AG10803 (cell line): ENCODE measurements at regions not wholly inside any gene's neighbourhood (a gene's known extent, or its start where the extent isn't known, plus 50 kb on each side); places are given as distances from the start of the nearest gene placed in this dataset.

Source experiments
- DNase-seq: peaks from one replicate; pipeline ENCODE4 v3.0.0; 2010; ENCODE audit warnings: low read depth
- H3K4me3 ChIP-seq: 2 replicates; pipeline ENCODE4 v1.5.1; 2011; ENCODE audit warnings: mild to moderate bottlenecking, low read length, control low read depth
- TF ChIP-seq, protein P1 (sequence below): conservative IDR thresholded peaks from 2 replicates; pipeline ENCODE4 v1.5.1; 2011; ENCODE audit warnings: mild to moderate bottlenecking, low read length, control low read depth, inconsistent platforms

DNA sequence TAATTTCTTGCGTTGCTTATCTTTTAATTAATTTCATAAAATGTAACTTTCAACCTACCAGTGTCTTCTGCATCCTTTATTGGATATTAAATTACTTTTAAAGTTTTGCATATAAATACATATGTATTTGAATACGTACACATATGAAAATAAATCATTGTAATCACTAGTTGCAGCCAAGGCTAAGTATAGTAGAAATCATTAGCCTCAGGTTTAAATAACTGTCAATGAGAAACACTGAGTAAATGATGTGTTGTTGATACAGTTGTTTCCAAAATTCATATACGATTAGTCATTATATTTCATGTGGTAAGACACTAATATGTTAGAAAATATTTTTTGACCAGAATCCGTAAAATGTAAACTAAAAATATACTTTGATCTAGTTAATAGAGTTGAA, 1267.1 kb upstream of the PCDH20 start:
- no peak for DNase-seq
- H3K4me3 ChIP-seq: no peak overlapping the region
- TF ChIP-seq, protein P1, sequence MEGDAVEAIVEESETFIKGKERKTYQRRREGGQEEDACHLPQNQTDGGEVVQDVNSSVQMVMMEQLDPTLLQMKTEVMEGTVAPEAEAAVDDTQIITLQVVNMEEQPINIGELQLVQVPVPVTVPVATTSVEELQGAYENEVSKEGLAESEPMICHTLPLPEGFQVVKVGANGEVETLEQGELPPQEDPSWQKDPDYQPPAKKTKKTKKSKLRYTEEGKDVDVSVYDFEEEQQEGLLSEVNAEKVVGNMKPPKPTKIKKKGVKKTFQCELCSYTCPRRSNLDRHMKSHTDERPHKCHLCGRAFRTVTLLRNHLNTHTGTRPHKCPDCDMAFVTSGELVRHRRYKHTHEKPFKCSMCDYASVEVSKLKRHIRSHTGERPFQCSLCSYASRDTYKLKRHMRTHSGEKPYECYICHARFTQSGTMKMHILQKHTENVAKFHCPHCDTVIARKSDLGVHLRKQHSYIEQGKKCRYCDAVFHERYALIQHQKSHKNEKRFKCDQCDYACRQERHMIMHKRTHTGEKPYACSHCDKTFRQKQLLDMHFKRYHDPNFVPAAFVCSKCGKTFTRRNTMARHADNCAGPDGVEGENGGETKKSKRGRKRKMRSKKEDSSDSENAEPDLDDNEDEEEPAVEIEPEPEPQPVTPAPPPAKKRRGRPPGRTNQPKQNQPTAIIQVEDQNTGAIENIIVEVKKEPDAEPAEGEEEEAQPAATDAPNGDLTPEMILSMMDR: no peak

DNA sequence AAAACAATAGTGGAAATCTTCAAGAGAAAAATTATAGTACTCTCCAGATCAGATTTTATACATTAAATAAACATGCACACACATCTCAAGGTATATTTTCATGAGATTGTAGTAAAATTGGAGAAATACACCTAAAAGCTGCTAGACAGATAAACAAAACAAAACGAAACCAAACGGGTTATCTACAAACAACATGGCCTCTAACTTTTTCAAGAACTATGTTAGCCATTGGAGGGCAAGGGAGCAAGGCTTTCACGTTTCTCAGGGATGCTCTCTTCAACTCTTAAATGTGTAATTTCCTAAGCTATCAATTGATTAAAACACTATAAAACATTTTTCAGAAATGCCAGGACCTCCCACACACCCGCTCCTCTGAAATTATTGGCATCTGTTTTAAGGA, 1262.4 kb upstream of the PCDH20 start:
- no peak for DNase-seq
- no peak overlapping the region for H3K4me3 ChIP-seq
- TF ChIP-seq, protein P1: no peak

DNA sequence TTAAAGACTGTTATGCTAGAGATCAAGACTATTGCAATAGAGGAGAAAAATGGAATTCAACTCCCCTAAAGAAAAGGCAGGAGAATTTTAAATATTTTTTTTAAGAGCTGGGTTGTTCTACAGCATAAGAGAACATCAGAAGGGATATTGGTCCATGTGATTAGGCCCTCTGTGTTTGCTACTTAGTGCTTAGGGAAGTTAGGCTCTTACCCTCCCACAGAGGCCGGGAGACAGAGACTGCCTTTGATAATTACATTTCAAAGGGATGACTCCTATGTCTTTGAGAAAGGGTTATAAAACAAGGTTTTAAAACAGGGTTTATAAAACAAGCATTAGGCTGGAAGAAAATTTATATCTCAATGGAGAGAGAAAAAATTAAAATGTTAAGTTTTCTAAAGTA, 1248.1 kb upstream of the PCDH20 start:
- DNase-seq: no peak
- H3K4me3 ChIP-seq: no peak overlapping the region
- TF ChIP-seq, protein P1: no peak

DNA sequence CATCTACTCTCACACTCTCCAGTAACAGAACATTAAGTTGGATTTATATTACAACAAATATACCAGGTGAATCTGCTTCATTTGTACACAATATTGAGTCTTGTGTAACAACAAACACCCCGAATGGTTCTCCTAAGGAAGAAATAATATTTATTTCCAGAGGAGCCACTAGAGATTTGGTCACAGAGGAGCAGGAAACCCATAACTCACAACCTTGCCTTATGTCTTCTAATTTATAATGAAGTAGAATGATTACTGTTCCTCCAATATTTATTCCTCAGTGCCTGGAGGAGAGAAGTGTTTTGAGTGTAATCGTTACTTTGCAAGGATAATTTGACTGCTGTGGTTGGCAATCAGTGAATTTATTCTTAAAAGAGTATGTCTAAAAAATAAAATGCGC, 1243.7 kb upstream of the PCDH20 start:
- TF ChIP-seq, protein P1: no peak
- no peak overlapping the region for H3K4me3 ChIP-seq
- no peak for DNase-seq

DNA sequence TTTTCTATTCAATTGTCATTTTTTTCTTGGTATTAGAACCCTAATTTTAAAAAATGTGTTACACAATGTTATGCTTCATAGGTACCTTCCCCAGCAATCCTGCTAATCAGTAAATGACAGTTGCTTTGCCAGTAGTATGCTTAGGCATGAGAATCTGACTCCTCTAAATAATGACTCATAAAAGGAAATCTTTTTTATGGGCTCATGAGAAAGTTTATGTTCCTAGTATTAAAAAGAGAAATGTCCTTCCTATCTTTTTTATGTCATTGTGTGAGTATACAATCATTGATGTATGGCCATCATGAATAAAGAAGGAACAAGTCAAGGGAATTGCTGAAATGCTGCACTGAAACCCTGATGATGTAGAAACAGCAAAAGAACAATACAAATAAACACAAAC, 1237.7 kb upstream of the PCDH20 start:
- TF ChIP-seq, protein P1: no peak
- DNase-seq: no peak

DNA sequence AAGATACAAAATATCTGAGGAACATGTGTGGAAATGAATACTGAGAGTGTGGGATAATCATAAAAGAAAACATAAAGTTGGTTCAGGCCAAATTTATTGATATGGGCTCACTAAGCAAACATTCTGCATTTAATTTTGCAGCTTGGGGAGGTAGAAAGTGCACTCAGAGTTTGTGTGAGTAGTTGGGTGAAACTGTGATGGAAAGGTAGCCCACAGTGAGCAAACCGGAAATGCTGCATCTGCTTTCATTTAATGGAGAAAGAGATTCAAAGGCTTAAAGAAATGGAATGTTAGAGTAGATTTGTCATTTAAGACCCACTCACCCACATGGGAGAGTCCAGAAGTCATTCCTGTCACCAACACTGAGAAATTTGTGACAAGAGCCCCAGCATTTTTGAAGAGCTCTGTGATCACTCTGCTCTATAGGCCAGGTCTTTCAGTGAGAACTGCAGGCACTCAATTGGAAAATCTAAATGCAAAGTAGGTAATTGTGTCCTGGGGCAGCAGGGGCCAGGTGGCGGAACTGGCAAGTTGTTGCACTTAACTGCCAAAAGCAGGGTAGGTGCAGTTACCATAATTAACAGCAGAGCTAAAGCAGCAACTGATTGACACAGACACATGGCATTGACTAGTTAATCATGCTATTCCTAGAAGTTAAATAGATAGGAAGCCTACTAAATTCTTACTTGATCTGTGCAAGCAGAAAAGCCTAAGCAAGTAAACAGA, 1228.3 kb upstream of the PCDH20 start:
- no peak for DNase-seq
- TF ChIP-seq, protein P1: no peak
- H3K4me3 ChIP-seq: no peak overlapping the region

More for the DNA sequence above, 1237.7 kb upstream of the PCDH20 start:
- no peak overlapping the region for H3K4me3 ChIP-seq

DNA sequence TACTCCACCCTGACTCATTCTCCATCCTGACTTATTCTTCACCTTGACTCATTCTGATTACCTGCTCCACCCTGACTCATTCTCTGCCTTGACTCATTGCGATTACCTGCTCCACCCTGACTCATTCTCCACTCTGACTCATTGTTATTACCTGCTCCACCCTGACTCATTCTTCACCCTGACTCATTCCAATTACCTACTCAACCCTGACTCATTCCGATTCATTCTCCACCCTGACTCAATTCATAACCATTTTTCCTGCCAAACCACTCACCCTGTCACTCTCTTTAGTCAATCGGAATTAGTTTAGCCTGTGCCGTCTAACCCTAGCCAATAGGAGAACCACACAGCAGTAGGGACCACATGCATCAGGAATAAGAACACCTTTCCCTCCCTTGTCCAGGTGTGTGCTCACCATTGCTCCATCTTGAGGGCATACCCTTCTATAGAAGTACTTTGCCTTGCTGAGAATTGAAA, 1227.4 kb upstream of the PCDH20 start:
- no peak overlapping the region for H3K4me3 ChIP-seq
- TF ChIP-seq, protein P1: no peak
- no peak for DNase-seq
